Kidney (tissue), 13 donors: ENCODE measurements at regions not wholly inside any gene's neighbourhood (a gene's known extent, or its start where the extent isn't known, plus 50 kb on each side); places are given as distances from the start of the nearest gene placed in this dataset.

Experiments used
- DNase-seq, 5 donors: peaks; one replicate each; pipeline ENCODE4 v3.0.0-alpha.2; 2013 to 2020
- FAIRE-seq: peaks from 2 replicates; lab custom pipeline; 2012; peaks lifted over from hg19 to GRCh38; lab: Jason Lieb, UNC
- H3K27ac ChIP-seq, 2 donors: one replicate each; pipeline ENCODE4 v1.7.0; 2013; ENCODE audit warnings: low read depth in 2 of 2, low read length in 2 of 2, inconsistent platforms in 1 of 2
- H3K27me3 ChIP-seq: one replicate; pipeline ENCODE4 v1.7.1; 2013; ENCODE audit warnings: low read length, inconsistent platforms; ENCODE audit not compliant: control insufficient read depth, insufficient read depth
- H3K36me3 ChIP-seq, 3 donors: one replicate each; pipeline versions ENCODE4 v1.7.0 to v1.7.1; 2013; ENCODE audit warnings: low read length in 3 of 3, control low read depth in 1 of 3, inconsistent platforms in 1 of 3; ENCODE audit not compliant: insufficient read depth in 3 of 3, control insufficient read depth in 2 of 3
- H3K4me1 ChIP-seq, 3 donors: one replicate each; pipeline versions ENCODE4 v1.7.0 to v1.7.1; 2013; ENCODE audit warnings: low read length in 3 of 3, inconsistent platforms in 1 of 3, low read depth in 1 of 3; ENCODE audit not compliant: control insufficient read depth in 2 of 3, insufficient read depth in 2 of 3
- H3K4me3 ChIP-seq, 3 donors: one replicate each; pipeline versions ENCODE4 v1.7.0 to v1.8.1; 2013; ENCODE audit warnings: low read length in 3 of 3, control low read depth in 1 of 3, inconsistent platforms in 1 of 3
- H3K9ac ChIP-seq, 3 donors: one replicate each; pipeline versions ENCODE4 v1.7.0 to v1.7.1; 2013; ENCODE audit warnings: low read length in 3 of 3, control low read depth in 1 of 3, inconsistent platforms in 1 of 3
- H3K9me3 ChIP-seq, 3 donors: one replicate each; pipeline versions ENCODE4 v1.7.0 to v1.7.1; 2013; ENCODE audit warnings: low read length in 3 of 3, control low read depth in 1 of 3, inconsistent platforms in 1 of 3; ENCODE audit not compliant: control insufficient read depth in 2 of 3, insufficient read depth in 1 of 3
- CTCF ChIP-seq: IDR thresholded peaks from 3 replicates; pipeline ENCODE4 v1.5.1; 2012; ENCODE audit warnings: mild to moderate bottlenecking, moderate library complexity, borderline replicate concordance; ENCODE audit not compliant: insufficient read depth; ENCODE audit errors: extremely low read depth
- intact Hi-C: fragments of 100-400 bp; cut with DNase I; formaldehyde crosslinking; loops from one replicate; pipeline ENCODE4 v1.11.1; 2022
- donor health status: control.
- donor health status: control.
- donor health status: control.
- donor health status: control.
- donor health status: control.
- donor health status: DM: yes; HTN: yes; CAD: no.
- donor health status: Normal renal cell carcinoma (clear cell type).

GRCh38 chr15:98413933-98414546 lies 234.3 kb upstream of the IGF1R start:
- no peak for TF ChIP-seq CTCF
- no peak overlapping the region for H3K9ac ChIP-seq
- FAIRE-seq = no peak
- DNase-seq = no peak
- no peak overlapping the region for H3K4me3 ChIP-seq
- H3K9me3 ChIP-seq = peaks cover 0 to 4% (median 2%) of the 10 kb centered on the region in 3 donors
- H3K4me1 ChIP-seq = no peaks in the 10 kb centered on the region
- intact Hi-C loops = no loop called here
- H3K36me3 ChIP-seq = no peaks in the 10 kb centered on the region
- H3K27ac ChIP-seq = no peak overlapping the region
- no peaks in the 10 kb centered on the region for H3K27me3 ChIP-seq

- no peak overlapping the region for H3K27ac ChIP-seq
- H3K36me3 ChIP-seq = no peaks in the 10 kb centered on the region
- H3K9me3 ChIP-seq = peaks cover 0 to 4% (median 0%) of the 10 kb centered on the region in 3 donors
- intact Hi-C loops = no loop called here
- no peak for FAIRE-seq
- H3K27me3 ChIP-seq = no peaks in the 10 kb centered on the region
- H3K4me1 ChIP-seq = peaks cover 0 to 3% (median 2%) of the 10 kb centered on the region in 3 donors
- no peak for TF ChIP-seq CTCF
- no peak overlapping the region for H3K4me3 ChIP-seq
- no peak overlapping the region for H3K9ac ChIP-seq
- peak in 3 of 5 donors; percentile 34 to 46 (median 42) for DNase-seq
These were observed 232.0 kb upstream of the IGF1R start for GRCh38 chr15:98416222-98416855.

- H3K9ac ChIP-seq = no peak overlapping the region
- DNase-seq = no peak
- H3K36me3 ChIP-seq = no peaks in the 10 kb centered on the region
- no peaks in the 10 kb centered on the region for H3K27me3 ChIP-seq
- H3K27ac ChIP-seq = no peak overlapping the region
- H3K4me3 ChIP-seq = no peak overlapping the region
- H3K4me1 ChIP-seq = peaks cover 0 to 9% (median 8%) of the 10 kb centered on the region in 3 donors
- TF ChIP-seq CTCF = no peak
- FAIRE-seq = no peak
- H3K9me3 ChIP-seq = peaks cover 0 to 4% (median 0%) of the 10 kb centered on the region in 3 donors
- intact Hi-C loops = no loop called here
These were observed 231.0 kb upstream of the IGF1R start for GRCh38 chr15:98417346-98417745.
